Gastrocnemius medialis (tissue), 4 donors: ENCODE measurements at regions not wholly inside any gene's neighbourhood (a gene's known extent, or its start where the extent isn't known, plus 50 kb on each side); places are given as distances from the start of the nearest gene placed in this dataset.

Experiments used
- ATAC-seq, 2 donors: fragments of 150-250 bp; one replicate each; pipeline ENCODE4 v1.9.1; 2016
- DNase-seq, 2 donors: peaks; one replicate each; pipeline ENCODE4 v3.0.0-alpha.2; 2019
- H3K27ac ChIP-seq, 4 donors: fragments of 200-600 bp; sonication (generic); 1 replicate in 1 of 4; 2 replicates in 3 of 4; pipeline ENCODE4 v1.5.1; 2016 to 2018; ENCODE audit warnings: mild to moderate bottlenecking in 2 of 4, moderate library complexity in 1 of 4
- H3K27me3 ChIP-seq, 3 donors: fragments of 200-600 bp; sonication (generic) in 2 of 3; 1 replicate in 1 of 3; 2 replicates in 2 of 3; pipeline versions ENCODE4 v1.5.1 to v1.6.0; 2016 to 2019; ENCODE audit warnings: mild to moderate bottlenecking in 1 of 3, moderate library complexity in 1 of 3
- H3K36me3 ChIP-seq, 2 donors: fragments of 200-600 bp; sonication (generic) in 1 of 2; one replicate each; pipeline ENCODE4 v1.5.1; 2017 to 2018
- H3K4me1 ChIP-seq, 2 donors: fragments of 200-600 bp; sonication (generic) in 1 of 2; one replicate each; pipeline ENCODE4 v1.5.1; 2016 to 2017; ENCODE audit warnings: mild to moderate bottlenecking in 2 of 2
- H3K4me3 ChIP-seq, 4 donors: fragments of 200-600 bp; sonication (generic) in 3 of 4; 1 replicate in 1 of 4; 2 replicates in 3 of 4; pipeline ENCODE4 v1.5.1; 2016 to 2019; ENCODE audit warnings: mild to moderate bottlenecking in 2 of 4
- H3K9me3 ChIP-seq, 3 donors: fragments of 200-600 bp; sonication (generic) in 2 of 3; 1 replicate in 1 of 3; 2 replicates in 2 of 3; pipeline ENCODE4 v1.5.1; 2016 to 2019
- CTCF ChIP-seq, 5 experiments: fragments of 450-650 bp in 3 of 5; fragments of 200-600 bp in 2 of 5; sonication (generic) in 2 of 5; IDR thresholded peaks in 4 of 5; conservative IDR thresholded peaks in 1 of 5; 1 replicate in 4 of 5; 2 replicates in 1 of 5; pipeline ENCODE4 v1.5.1; 2016 to 2019; ENCODE audit warnings: antibody characterized with exemption in 5 of 5, mild to moderate bottlenecking in 3 of 5, moderate library complexity in 3 of 5
- POLR2A ChIP-seq, 2 donors: fragments of 450-650 bp; IDR thresholded peaks; one replicate each; pipeline ENCODE4 v1.6.1; 2017; ENCODE audit warnings: antibody characterized with exemption in 2 of 2, mild to moderate bottlenecking in 2 of 2, moderate library complexity in 2 of 2
- in situ Hi-C, 4 donors: fragments of 200-750 bp; cut with MboI; loops; one replicate each; pipeline versions ENCODE4 v1.15.0 to v1.8.0; 2017; ENCODE audit warnings: low sequenced_read_pairs in 4 of 4
- intact Hi-C: fragments of 100-400 bp; cut with DNase I; formaldehyde crosslinking; loops from one replicate; pipeline ENCODE4 v1.15.1; 2023; ENCODE audit warnings: low total_unique reads

GRCh38 chr3:7867587-7867986 lies 634.0 kb upstream of the LMCD1 start:
- DNase-seq (no peak), ATAC-seq (no peak)
- in situ Hi-C loops (no loop called here), intact Hi-C loops (no loop called here)
- TF ChIP-seq CTCF (IDR thresholded peaks at IDR 0.05 in 4 of 5, conservative IDR thresholded peaks at IDR 0.05 in 1 of 5), result no peak
- TF ChIP-seq POLR2A (IDR thresholded peaks at IDR 0.05), result no peak
- H3K36me3 ChIP-seq, result no peaks in the 10 kb centered on the region
- no peaks in the 10 kb centered on the region for H3K27me3 ChIP-seq
- no peaks in the 10 kb centered on the region for H3K4me1 ChIP-seq
- H3K4me3 ChIP-seq, result no peak overlapping the region
- H3K9me3 ChIP-seq, result no peaks in the 10 kb centered on the region
- no peak overlapping the region for H3K27ac ChIP-seq

- Histone ChIP-seq H3K4me1 (no peaks in the 10 kb centered on the region), H3K9me3 (no peaks in the 10 kb centered on the region), H3K36me3 (no peaks in the 10 kb centered on the region), H3K27me3 (no peaks in the 10 kb centered on the region), H3K27ac (no peak overlapping the region), H3K4me3 (no peak overlapping the region)
- no peak for DNase-seq
- in situ Hi-C loops, result no loop called here
- TF ChIP-seq CTCF (IDR thresholded peaks at IDR 0.05 in 4 of 5, conservative IDR thresholded peaks at IDR 0.05 in 1 of 5) (no peak), POLR2A (IDR thresholded peaks at IDR 0.05) (no peak)
- intact Hi-C loops, result no loop called here
- ATAC-seq, result no peak
These were observed 630.5 kb upstream of the LMCD1 start for GRCh38 chr3:7871003-7871560.

- Histone ChIP-seq H3K9me3 (no peaks in the 10 kb centered on the region), H3K36me3 (no peaks in the 10 kb centered on the region), H3K27me3 (no peaks in the 10 kb centered on the region), H3K4me3 (no peak overlapping the region), H3K4me1 (no peaks in the 10 kb centered on the region), H3K27ac (no peak overlapping the region)
- DNase-seq (no peak), ATAC-seq (no peak)
- no peak for TF ChIP-seq POLR2A (IDR thresholded peaks at IDR 0.05)
- TF ChIP-seq CTCF (IDR thresholded peaks at IDR 0.05 in 4 of 5, conservative IDR thresholded peaks at IDR 0.05 in 1 of 5), result no peak
- in situ Hi-C loops (no loop called here), intact Hi-C loops (no loop called here)
These were observed 627.5 kb upstream of the LMCD1 start for GRCh38 chr3:7874116-7874515.

- TF ChIP-seq POLR2A (IDR thresholded peaks at IDR 0.05) (no peak), CTCF (IDR thresholded peaks at IDR 0.05 in 4 of 5, conservative IDR thresholded peaks at IDR 0.05 in 1 of 5) (no peak)
- H3K27me3 ChIP-seq, result no peaks in the 10 kb centered on the region
- H3K9me3 ChIP-seq, result no peaks in the 10 kb centered on the region
- DNase-seq, result no peak
- no peak overlapping the region for H3K4me3 ChIP-seq
- intact Hi-C loops, result no loop called here
- no peaks in the 10 kb centered on the region for H3K4me1 ChIP-seq
- no peak overlapping the region for H3K27ac ChIP-seq
- ATAC-seq, result no peak
- in situ Hi-C loops, result no loop called here
- no peaks in the 10 kb centered on the region for H3K36me3 ChIP-seq
These were observed 625.7 kb upstream of the LMCD1 start for GRCh38 chr3:7875925-7876324.

- Histone ChIP-seq H3K27ac (no peak overlapping the region), H3K27me3 (no peaks in the 10 kb centered on the region), H3K4me3 (no peak overlapping the region), H3K36me3 (no peaks in the 10 kb centered on the region), H3K4me1 (no peaks in the 10 kb centered on the region), H3K9me3 (no peaks in the 10 kb centered on the region)
- no peak for TF ChIP-seq POLR2A (IDR thresholded peaks at IDR 0.05)
- ATAC-seq (no peak), DNase-seq (no peak)
- intact Hi-C loops (no loop called here), in situ Hi-C loops (no loop called here)
These were observed 624.8 kb upstream of the LMCD1 start for GRCh38 chr3:7876741-7877297.
